GM21737 (cell line): ENCODE measurements at regions not wholly inside any gene's neighbourhood (a gene's known extent, or its start where the extent isn't known, plus 50 kb on each side); places are given as distances from the start of the nearest gene placed in this dataset.

Source experiments
- ATAC-seq: cut with Tn5 transposase; IDR thresholded peaks from one replicate; pipeline ENCODE4 v1.9.1; 2021; ENCODE audit warnings: mild to moderate bottlenecking, moderate library complexity; ENCODE audit not compliant: unreplicated experiment

- ATAC-seq, result no peak
Observed at GRCh38 chr2:65866148-65866547, 433.7 kb upstream of the SPRED2 start.

- no peak for ATAC-seq
Observed at GRCh38 chr2:65864619-65865018, 432.2 kb upstream of the SPRED2 start.

GRCh38 chr2:65863713-65864112 is 431.3 kb upstream of the SPRED2 start:
- no peak for ATAC-seq

- ATAC-seq, result no peak
Observed at GRCh38 chr2:65856928-65857327, 424.5 kb upstream of the SPRED2 start.

GRCh38 chr2:65856423-65856822 is 424.0 kb upstream of the SPRED2 start:
- ATAC-seq, result no peak

GRCh38 chr2:65850695-65851094 is 418.3 kb upstream of the SPRED2 start:
- no peak for ATAC-seq

- no peak for ATAC-seq
Observed at GRCh38 chr2:65846989-65847678, 414.7 kb upstream of the SPRED2 start.

- no peak for ATAC-seq
Observed at GRCh38 chr2:65845442-65846182, 413.2 kb upstream of the SPRED2 start.

GRCh38 chr2:65842104-65842503 is 409.7 kb upstream of the SPRED2 start:
- ATAC-seq, result no peak

- no peak for ATAC-seq
Observed at GRCh38 chr2:65835975-65836549, 403.7 kb upstream of the SPRED2 start.

- no peak for ATAC-seq
Observed at GRCh38 chr2:65834771-65835475, 402.5 kb upstream of the SPRED2 start.

GRCh38 chr2:65834062-65834461 is 401.7 kb upstream of the SPRED2 start:
- ATAC-seq, result no peak

- ATAC-seq, result no peak
Observed at GRCh38 chr2:65831509-65831908, 399.1 kb upstream of the SPRED2 start.

- ATAC-seq, result no peak
Observed at GRCh38 chr2:65826567-65826966, 394.2 kb upstream of the SPRED2 start.

- ATAC-seq, result no peak
Observed at GRCh38 chr2:65823511-65823910, 391.1 kb upstream of the SPRED2 start.

- no peak for ATAC-seq
Observed at GRCh38 chr2:65820454-65820853, 388.1 kb upstream of the SPRED2 start.

- no peak for ATAC-seq
Observed at GRCh38 chr2:65819963-65820362, 387.6 kb upstream of the SPRED2 start.

GRCh38 chr2:65818873-65819451 is 386.6 kb upstream of the SPRED2 start:
- ATAC-seq, result no peak

GRCh38 chr2:65813631-65814173 is 381.3 kb upstream of the SPRED2 start:
- ATAC-seq, result no peak

- ATAC-seq, result no peak
Observed at GRCh38 chr2:65812887-65813286, 380.5 kb upstream of the SPRED2 start.

GRCh38 chr2:65807942-65808341 is 375.5 kb upstream of the SPRED2 start:
- ATAC-seq, result no peak
